Fibroblast of the aortic adventitia (primary cell): ENCODE measurements at regions not wholly inside any gene's neighbourhood (a gene's known extent, or its start where the extent isn't known, plus 50 kb on each side); places are given as distances from the start of the nearest gene placed in this dataset.

Source experiments
- DNase-seq: peaks from one replicate; pipeline ENCODE4 v3.0.0-alpha.2; 2010; ENCODE audit warnings: low read depth
- H3K4me3 ChIP-seq: 2 replicates; pipeline ENCODE4 v1.5.1; 2011; ENCODE audit warnings: low read depth, mild to moderate bottlenecking, control low read depth, low read length, moderate library complexity
- TF ChIP-seq, protein P1 (sequence below): IDR thresholded peaks from 2 replicates; pipeline ENCODE4 v1.5.1; 2011; ENCODE audit warnings: mild to moderate bottlenecking, low read length, control low read depth, inconsistent platforms; ENCODE audit not compliant: insufficient read depth

DNA sequence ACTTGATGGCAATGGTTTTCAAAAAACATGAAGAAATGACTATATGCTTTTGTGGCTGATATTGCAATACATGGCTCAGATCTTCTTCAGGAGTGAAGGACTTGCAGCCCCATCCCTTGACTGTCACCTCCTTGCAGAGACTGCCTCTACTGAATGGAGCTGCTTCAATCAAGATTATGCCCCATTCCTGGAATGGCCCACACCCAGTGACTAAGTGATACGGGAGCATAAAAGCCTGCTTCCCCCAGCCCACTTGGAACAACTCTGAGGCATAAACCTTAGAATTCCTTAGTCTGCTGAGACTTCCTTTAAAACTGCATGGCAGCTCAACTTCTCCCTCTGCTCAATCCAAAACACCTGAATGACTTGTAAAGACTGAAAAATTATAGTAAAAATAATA, 957.1 kb downstream of the SORCS3 start:
- no peak for DNase-seq
- no peak overlapping the region for H3K4me3 ChIP-seq
- TF ChIP-seq, protein P1, sequence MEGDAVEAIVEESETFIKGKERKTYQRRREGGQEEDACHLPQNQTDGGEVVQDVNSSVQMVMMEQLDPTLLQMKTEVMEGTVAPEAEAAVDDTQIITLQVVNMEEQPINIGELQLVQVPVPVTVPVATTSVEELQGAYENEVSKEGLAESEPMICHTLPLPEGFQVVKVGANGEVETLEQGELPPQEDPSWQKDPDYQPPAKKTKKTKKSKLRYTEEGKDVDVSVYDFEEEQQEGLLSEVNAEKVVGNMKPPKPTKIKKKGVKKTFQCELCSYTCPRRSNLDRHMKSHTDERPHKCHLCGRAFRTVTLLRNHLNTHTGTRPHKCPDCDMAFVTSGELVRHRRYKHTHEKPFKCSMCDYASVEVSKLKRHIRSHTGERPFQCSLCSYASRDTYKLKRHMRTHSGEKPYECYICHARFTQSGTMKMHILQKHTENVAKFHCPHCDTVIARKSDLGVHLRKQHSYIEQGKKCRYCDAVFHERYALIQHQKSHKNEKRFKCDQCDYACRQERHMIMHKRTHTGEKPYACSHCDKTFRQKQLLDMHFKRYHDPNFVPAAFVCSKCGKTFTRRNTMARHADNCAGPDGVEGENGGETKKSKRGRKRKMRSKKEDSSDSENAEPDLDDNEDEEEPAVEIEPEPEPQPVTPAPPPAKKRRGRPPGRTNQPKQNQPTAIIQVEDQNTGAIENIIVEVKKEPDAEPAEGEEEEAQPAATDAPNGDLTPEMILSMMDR, result no peak

DNA sequence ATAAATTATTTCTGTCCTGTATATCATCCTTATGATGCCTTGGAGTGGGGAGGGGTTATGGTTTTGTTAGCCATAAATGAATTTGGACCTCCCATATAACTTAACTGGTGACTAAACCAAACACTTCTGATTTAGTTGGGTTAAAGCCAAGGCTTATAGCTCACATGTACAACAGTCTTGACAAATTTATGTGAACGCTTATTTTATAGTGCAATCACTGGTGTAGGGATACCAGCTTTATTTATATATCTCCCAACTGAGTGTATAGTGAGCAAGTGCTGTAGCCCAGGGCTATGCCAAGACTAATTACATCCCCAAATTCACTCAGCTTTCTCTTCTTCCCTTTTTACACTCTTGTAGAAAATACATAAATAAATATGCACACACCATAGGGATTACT, 956.2 kb downstream of the SORCS3 start:
- no peak for DNase-seq
- H3K4me3 ChIP-seq, result no peak overlapping the region
- TF ChIP-seq, protein P1, result no peak

DNA sequence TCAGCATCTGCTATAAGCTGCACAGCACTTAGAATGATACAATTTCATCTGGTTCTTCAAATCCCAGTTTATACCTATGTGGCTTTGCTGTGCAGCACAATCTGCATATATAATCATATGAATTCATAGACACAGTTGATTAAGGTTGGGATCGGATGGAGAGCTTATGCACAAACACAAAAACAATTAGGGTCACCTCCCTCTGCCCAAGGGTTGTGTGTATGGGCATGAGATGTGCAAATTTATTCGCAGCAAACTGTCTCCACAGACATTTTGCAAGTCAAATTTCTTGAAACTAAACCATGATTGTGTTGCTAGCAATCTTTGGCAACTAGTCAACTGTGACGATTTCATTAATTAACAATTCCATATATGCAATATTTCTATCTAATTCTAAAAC, 955.7 kb downstream of the SORCS3 start:
- DNase-seq, result no peak
- TF ChIP-seq, protein P1, result no peak
- H3K4me3 ChIP-seq, result no peak overlapping the region

DNA sequence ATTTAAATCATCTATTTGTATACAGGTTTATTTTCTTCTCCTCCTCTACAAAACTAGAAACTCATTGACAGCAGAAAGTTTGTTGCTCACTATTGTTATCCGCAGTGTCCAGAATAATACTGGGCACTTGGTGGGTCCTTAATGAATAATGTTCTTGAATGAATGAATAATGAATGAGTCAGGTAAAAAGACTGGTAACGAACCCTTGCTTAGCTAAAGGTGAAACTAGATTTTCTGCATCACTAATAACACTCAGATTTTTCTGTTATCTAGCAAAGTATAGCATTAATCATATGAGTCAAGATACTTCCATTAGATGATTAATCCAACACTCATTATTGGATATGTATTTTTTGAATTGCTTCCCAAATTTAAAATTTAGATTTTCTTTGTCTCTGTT, 953.2 kb downstream of the SORCS3 start:
- no peak for DNase-seq
- H3K4me3 ChIP-seq, result no peak overlapping the region
- TF ChIP-seq, protein P1, result no peak

DNA sequence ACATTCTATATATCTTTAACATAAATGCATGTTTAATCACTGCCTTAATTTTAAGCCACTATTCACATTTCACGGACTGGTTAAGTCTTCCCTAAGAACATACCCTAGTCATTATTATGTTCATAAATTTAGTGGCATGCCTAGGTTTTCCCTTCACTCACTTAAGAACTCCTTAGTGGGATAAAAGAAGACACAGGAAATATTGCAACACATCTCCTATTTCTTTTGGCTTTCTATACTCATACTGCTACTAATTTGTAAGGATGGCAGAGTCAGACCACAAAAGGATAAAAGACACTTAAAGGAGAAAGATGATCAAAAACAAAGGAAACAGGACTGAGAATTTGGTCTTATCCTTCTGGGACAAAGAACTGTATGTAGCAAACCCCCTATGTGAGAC, 951.4 kb downstream of the SORCS3 start:
- peak; percentile 8 for DNase-seq
- no peak overlapping the region for H3K4me3 ChIP-seq
- TF ChIP-seq, protein P1, result no peak

DNA sequence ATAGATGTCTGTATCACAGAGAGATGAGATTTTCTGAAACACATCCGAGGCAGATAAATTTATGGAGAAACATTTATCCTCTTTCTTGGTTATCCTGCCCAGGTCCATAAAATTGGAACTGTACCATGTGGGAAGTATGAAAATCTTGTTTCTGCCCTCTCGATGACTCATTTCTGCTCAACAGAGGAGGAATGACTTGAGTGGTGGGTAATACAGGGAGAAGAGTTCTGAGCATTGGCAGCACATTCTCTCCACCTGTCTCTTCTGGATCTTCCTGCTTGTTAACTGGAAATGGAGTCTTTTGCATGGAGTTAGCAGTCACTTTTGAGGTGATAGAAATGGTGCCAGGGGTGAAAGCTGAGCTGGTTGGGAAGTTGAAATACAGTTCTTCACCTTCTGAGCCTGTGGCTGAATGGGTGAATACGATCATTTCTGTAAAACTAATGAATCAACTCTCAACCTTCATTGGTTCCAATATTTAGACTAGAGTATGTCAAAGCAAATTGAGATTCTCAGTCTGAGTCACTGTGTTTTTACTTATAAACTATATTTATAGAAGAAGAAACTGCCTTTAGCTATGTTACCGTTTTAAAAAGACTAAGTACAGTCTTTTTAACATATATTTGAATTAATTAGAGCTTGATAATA, 945.5 kb downstream of the SORCS3 start:
- peak; percentile 6 for DNase-seq

More for the DNA sequence above, 945.5 kb downstream of the SORCS3 start:
- TF ChIP-seq, protein P1, result no peak
- H3K4me3 ChIP-seq, result no peak overlapping the region
